ENCODE measurements at regions not wholly inside any gene's neighbourhood (a gene's known extent, or its start where the extent isn't known, plus 50 kb on each side); places are given as distances from the start of the nearest gene placed in this dataset.
"Not testable (repeated sequence)": the region's sequence is repeated elsewhere in the genome, so short reads cannot be mapped to it uniquely, and the experiment has no call there.

DNA sequence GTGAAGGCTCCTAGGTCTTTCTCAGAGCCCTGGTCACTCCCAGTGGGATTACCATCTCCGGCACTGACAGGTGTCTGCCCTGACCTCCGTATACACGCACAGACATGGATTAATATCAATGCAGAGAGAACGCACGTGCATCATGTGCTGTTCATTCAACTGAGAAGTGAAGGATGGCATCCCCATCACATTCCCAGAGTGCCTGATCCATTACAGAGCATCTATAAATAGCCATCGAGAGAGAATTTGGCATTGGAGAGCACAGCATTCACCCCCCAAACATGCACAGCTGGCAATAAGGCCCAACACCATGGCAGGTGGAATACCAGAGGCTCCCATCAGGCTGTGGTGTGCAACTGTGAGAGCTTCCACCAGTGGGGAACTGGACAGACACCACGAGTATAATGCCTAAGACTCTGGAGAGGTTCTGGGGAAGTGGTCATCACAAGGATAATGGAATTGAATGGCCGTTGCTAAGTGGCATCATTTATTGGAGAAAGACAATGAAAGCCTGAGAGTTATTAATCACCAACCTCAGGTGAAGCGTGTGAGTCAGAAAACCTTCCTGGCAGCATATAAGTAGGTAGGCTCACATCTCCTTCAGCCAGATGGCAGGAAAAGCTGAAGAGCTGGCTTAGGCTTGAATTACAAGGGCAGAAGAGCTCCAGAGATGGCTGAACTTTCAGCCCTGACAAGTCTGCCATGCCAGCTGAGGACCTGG, 244.5 kb upstream of the ID2 start:
- DNase-seq (ENCODE audit: extremely low read depth in 1 of 2, low read depth in 1 of 2), result no peak

- no peak for DNase-seq (ENCODE audit: extremely low read depth in 1 of 2, low read depth in 1 of 2)
Measured at GRCh38 chr2:8437949-8438400, 243.9 kb upstream of the ID2 start.

DNA sequence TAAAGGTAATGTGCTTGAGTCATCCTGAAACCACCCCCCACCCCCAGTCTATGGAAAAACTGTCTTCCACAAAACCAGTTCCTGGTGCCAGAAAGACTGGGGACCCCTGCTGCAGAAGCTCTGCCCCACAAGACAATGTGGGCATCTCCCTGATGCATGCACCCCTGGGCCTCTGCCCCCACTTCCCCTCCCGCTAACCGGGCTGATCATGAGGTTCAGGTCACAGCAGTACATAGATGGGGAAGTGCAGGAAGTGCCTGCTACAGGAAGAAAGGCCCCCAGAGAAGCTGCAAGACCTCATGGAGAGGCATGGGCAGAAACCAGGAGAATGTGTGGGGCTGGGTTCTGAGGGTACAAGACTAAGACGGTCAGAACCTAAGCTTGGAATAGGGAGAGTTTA, 243.4 kb upstream of the ID2 start:
- DNase-seq (ENCODE audit: extremely low read depth in 1 of 2, low read depth in 1 of 2), result no peak

- DNase-seq (ENCODE audit: extremely low read depth in 1 of 2, low read depth in 1 of 2), result no peak
Measured at GRCh38 chr2:8438996-8439395, 242.9 kb upstream of the ID2 start.

GRCh38 chr2:8440029-8440778, 241.7 kb upstream of the ID2 start:
- DNase-seq (ENCODE audit: extremely low read depth in 1 of 2, low read depth in 1 of 2), result no peak

DNA sequence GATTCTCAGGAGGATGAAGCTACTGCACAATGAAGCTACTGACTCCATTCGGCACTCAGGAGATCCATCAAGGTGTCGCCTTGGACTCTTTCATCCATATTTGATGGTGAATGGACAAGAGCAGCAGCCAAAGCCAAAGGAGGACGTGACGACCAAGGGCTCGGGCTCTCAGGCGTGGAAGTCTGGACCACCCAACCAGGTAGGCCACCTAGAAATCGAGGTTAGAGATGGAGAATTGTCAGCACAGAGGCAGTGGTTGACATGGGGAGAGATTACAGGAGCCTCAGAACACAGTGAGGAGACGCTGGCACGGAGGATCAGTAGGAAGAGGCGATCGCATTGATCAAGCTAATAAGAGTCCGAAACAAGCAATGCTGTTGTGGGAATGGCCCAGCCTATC, 240.5 kb upstream of the ID2 start:
- DNase-seq (ENCODE audit: extremely low read depth in 1 of 2, low read depth in 1 of 2), result no peak

GRCh38 chr2:8441986-8442385, 239.9 kb upstream of the ID2 start:
- no peak for DNase-seq (ENCODE audit: extremely low read depth in 1 of 2, low read depth in 1 of 2)

DNA sequence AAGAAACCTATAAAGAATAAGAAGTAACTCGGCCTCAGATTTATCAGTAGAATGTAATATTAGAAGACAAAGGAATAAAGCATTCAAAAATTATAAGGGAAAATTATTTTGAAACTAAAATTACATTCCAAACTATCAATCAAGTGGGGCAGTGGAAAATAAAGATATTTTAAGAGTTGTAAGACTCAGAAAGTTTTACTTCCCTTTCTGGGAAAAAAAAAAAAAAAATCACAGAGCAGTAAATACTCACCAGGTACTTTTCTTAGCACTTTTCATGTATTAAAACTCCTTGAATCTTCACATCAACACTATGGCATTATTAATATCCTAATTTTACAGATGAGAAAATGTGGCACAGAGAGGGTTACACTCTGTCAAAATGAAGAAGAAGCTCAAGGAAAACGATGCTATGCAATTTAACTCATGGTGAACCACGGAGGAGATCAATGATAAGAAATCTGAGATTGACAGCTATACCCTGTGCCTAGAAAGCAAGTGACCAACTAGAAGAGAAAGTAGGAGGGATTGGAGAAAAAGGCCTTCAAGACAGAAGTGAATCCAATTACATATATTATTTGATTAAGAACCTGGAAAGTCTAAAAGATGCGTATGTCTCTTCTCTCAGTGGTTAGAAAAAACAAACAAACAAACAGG, 238.9 kb upstream of the ID2 start:
- no peak for DNase-seq (ENCODE audit: extremely low read depth in 1 of 2, low read depth in 1 of 2)

GRCh38 chr2:8445580-8445979, 236.3 kb upstream of the ID2 start:
- DNase-seq (ENCODE audit: extremely low read depth in 1 of 2, low read depth in 1 of 2), result no peak

DNA sequence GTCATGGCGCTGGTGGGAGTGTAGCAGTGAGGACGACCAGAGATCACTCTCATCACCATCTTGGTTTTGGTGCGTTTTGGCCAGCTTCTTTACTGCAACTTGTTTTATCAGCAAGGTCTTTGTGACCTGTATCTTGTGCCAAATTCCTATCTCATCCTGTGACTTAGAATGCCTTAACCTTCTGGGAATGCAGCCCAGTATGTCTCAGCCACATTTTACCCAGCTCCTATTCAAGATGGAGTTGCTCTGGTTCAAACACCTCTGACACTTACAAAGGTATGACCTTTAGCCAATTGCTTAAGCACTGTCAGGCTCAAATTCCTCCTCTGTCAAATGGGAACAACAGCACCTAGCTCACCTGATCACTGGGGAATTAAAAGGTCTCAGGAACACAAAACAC, 235.1 kb upstream of the ID2 start:
- not testable (repeated sequence) for DNase-seq (ENCODE audit: extremely low read depth in 1 of 2, low read depth in 1 of 2)

GRCh38 chr2:8447610-8448221, 234.1 kb upstream of the ID2 start:
- DNase-seq (ENCODE audit: extremely low read depth in 1 of 2, low read depth in 1 of 2), result no peak

- no peak for DNase-seq (ENCODE audit: extremely low read depth in 1 of 2, low read depth in 1 of 2)
Measured at GRCh38 chr2:8448824-8449556, 232.9 kb upstream of the ID2 start.

DNA sequence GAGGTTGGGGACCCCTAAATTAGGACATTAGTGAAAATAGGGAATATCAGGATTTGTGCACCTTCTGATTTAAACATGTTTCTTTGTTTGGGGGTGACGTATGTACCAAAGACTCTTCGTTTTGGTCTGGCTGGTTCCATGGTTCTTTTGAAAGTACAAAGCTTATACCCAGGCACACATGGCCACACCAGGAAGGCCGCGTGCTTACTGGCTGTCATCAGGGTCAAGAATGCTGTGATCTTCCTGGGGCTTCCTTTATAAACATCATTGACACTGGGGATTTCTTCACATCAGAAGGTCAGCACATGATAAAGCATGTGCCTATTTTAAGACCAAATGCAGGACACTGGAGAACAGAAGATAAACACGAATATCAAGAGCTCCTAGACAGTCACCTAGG, 230.6 kb upstream of the ID2 start:
- DNase-seq (ENCODE audit: extremely low read depth in 1 of 2, low read depth in 1 of 2), result no peak

DNA sequence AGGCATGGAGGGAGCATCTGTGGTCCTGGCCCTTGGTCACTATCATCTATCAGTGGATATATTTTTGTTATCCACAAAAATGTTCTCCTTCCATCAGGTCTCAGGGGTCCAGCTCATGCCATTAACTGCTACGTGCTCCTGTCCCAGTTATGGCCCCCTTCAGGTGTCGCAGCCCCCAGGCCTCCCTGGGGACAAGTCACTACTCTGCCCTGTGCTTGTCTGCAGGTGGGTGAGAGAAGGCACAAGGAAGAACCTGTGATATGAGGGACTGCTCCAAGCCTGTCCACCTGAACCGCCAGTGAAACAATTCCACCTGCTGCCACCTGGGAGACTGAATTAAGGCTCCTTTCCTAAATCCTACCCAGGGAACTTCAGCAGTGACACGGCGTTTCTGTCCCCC, 229.6 kb upstream of the ID2 start:
- DNase-seq (ENCODE audit: extremely low read depth in 1 of 2, low read depth in 1 of 2), result no peak

DNA sequence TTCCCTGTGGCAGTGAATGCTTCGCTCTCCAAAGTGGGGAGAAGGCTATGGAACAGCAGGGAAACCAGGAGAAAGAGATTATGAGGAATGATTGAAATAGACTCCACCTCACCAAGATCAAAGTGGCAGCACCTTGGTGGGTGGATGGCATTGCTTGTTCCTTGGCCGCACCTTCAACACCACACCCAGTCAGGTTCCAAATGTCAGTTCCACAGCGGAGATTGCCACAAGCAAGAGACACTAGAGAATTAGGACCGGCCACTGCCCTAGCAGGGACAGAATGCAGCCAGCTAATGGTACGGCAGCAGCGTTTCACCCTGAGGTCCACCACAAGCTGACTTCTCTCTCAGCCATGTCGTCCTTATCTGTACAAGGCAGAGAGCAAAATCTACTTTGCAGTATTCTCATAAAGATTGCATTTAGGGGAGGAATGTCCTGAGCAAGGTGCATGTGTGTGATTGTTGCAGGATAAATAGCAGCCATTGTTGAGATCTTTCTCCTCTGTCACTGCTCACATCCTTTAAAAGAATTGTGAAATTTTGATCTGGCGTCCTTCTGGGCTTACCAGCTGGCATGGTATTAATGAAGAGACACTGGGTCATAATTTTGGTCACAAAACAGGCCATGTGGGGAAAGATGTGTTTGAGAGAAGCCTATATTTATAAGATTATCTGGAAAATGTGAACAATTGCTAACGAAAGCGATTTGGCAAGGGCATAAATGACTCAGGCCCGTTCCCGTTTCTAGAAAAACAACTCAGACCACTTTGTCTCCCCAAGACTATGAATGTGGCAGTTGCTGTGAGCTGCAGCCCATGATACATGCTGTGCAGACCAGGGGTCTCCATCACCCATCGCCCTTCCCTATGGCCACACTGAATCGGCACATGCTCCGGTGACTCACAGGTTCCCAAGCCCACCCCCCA, 228.6 kb upstream of the ID2 start:
- no peak for DNase-seq (ENCODE audit: extremely low read depth in 1 of 2, low read depth in 1 of 2)

GRCh38 chr2:8453904-8454302, 228.0 kb upstream of the ID2 start:
- DNase-seq (ENCODE audit: extremely low read depth in 1 of 2, low read depth in 1 of 2), result no peak

DNA sequence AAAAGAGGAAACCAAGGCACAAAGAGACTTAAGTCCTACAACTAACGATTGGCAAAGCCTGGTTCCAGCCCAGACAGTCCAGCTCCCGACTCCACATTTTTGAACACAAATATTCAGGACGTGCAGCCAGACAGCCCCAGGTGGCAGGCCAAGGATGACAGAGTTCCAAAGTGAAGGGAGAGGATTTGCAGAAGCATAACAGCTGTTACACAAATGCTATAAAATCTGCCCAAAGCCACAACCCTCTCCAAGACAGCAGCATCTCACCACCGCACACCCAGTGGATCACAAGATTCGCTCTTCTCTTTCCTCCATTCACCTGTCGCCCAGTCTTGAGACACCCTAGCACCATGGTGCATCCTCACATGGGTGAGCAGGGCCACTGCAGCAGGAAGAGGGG, 227.1 kb upstream of the ID2 start:
- DNase-seq (ENCODE audit: extremely low read depth in 1 of 2, low read depth in 1 of 2), result no peak

DNA sequence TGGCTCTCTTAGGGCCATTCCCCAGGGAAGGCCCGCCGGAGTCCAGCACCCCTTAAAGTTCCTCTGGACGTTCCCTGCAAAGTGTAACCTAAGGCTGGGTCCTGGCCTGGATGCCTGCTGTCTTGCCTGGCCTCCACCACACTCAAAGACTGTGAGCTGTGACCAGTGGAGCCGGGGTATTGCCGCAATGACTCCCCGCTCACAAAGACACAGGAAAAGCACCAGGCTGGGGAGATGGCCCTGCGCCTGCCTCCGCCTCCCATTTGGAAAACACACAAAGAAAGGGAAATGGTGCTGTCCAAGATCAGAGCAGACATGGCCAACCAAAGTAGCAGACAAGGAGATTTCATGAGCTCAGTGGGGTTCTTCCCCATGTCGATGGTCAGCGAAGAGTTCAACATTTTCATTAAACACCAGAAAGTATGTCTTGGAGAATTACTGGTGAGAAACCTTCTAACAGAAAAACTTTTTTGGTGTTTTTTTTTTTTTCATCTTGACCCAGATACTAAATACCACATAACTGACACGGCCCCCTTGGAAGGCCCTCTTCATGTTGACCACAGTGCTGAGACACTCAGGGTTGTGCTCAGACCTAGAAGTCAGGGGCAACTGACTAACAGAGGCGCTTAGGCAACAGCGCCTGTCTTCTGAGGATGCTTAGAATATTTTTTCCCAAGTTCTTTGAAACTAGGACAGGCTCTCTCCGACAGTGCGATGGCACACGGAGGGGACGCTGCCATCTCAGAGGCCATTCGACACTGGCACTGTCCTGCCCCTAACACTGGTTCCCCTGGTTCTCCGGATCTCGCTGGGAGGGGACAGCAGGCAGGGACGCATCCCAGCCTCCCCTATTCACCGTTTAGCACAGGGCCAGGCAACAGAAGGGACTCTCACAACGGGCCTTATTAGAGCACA, 226.4 kb upstream of the ID2 start:
- DNase-seq (ENCODE audit: extremely low read depth in 1 of 2, low read depth in 1 of 2), result no peak
